SK-N-MC (cell line): ENCODE measurements at regions not wholly inside any gene's neighbourhood (a gene's known extent, or its start where the extent isn't known, plus 50 kb on each side); places are given as distances from the start of the nearest gene placed in this dataset.

Source experiments
- EZH2 ChIP-seq: fragments of 200-600 bp; sonication (generic); IDR thresholded peaks from one replicate; pipeline ENCODE4 v1.6.1; 2017; ENCODE audit warnings: antibody characterized with exemption
- FOXP2 ChIP-seq: optimal IDR thresholded peaks from 2 replicates; pipeline ENCODE3; 2011; ENCODE audit warnings: mild to moderate bottlenecking, moderate library complexity; ENCODE audit not compliant: insufficient read depth; ENCODE audit errors: extremely low read length, control extremely low read depth
- POLR2AphosphoS5 ChIP-seq: IDR thresholded peaks from 2 replicates; pipeline ENCODE4 v1.6.1; 2012; ENCODE audit warnings: mild to moderate bottlenecking, low read depth, low read length, borderline replicate concordance

DNA sequence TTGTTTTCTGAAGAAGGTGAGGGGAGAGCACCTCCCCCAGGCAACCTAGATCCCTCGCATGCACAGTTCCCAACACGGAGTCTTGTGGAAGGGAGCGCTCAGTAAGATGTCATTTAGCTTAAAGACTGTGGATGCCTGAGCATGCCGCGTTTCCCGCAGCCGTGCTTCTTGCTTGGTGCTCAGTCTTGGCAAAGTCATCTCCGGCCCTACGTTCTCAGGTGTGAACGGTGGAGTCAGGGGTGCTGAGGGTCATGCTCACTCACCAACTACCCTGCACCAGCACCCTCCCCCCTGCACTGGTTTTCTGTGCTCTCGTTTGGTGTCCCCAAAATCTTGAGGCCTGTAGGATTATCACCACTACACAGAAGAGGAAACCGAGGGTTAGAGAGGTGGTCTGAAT, 202.1 kb downstream of the RHOU start:
- TF ChIP-seq EZH2 (no peak), POLR2AphosphoS5 (no peak), FOXP2 (no peak)
